IPS-15b (cell line): ENCODE measurements at regions not wholly inside any gene's neighbourhood (a gene's known extent, or its start where the extent isn't known, plus 50 kb on each side); places are given as distances from the start of the nearest gene placed in this dataset.
"Not testable (repeated sequence)": the region's sequence is repeated elsewhere in the genome, so short reads cannot be mapped to it uniquely, and the experiment has no call there.

Source experiments
- H3K27me3 ChIP-seq: one replicate; pipeline ENCODE4 v1.6.1; 2013; ENCODE audit warnings: low read length; ENCODE audit not compliant: control insufficient read depth, insufficient read depth
- H3K36me3 ChIP-seq: one replicate; pipeline ENCODE4 v1.6.1; 2013; ENCODE audit warnings: low read length; ENCODE audit not compliant: control insufficient read depth, insufficient read depth
- H3K4me1 ChIP-seq: one replicate; pipeline ENCODE4 v1.6.1; 2013; ENCODE audit warnings: mild to moderate bottlenecking, low read length; ENCODE audit not compliant: control insufficient read depth, insufficient read depth
- H3K4me3 ChIP-seq: one replicate; pipeline ENCODE4 v1.5.1; 2013; ENCODE audit warnings: low read depth, low read length
- H3K9ac ChIP-seq: one replicate; pipeline ENCODE4 v1.6.1; 2013; ENCODE audit warnings: low read depth, mild to moderate bottlenecking, low read length
- H3K9me3 ChIP-seq: one replicate; pipeline ENCODE4 v1.6.1; 2013; ENCODE audit warnings: mild to moderate bottlenecking, low read length; ENCODE audit not compliant: control insufficient read depth, insufficient read depth

- Histone ChIP-seq H3K36me3 (no peaks in the 10 kb centered on the region), H3K4me3 (no peak overlapping the region), H3K9me3 (no peaks in the 10 kb centered on the region)
Observed at GRCh38 chr6:164996838-164997237, 312.6 kb downstream of the C6orf118 start.

GRCh38 chr6:164991573-164991972, 317.8 kb downstream of the C6orf118 start:
- no peaks in the 10 kb centered on the region for H3K36me3 ChIP-seq
- no peaks in the 10 kb centered on the region for H3K4me1 ChIP-seq
- no peak overlapping the region for H3K9ac ChIP-seq
- H3K4me3 ChIP-seq, result no peak overlapping the region
- no peaks in the 10 kb centered on the region for H3K27me3 ChIP-seq
- no peaks in the 10 kb centered on the region for H3K9me3 ChIP-seq

More at GRCh38 chr6:164996838-164997237, 312.6 kb downstream of the C6orf118 start:
- Histone ChIP-seq H3K9ac (no peak overlapping the region), H3K27me3 (no peaks in the 10 kb centered on the region), H3K4me1 (no peaks in the 10 kb centered on the region)

GRCh38 chr6:164990901-164991300, 318.5 kb downstream of the C6orf118 start:
- H3K27me3 ChIP-seq, result no peaks in the 10 kb centered on the region
- no peaks in the 10 kb centered on the region for H3K9me3 ChIP-seq
- no peaks in the 10 kb centered on the region for H3K4me1 ChIP-seq
- H3K4me3 ChIP-seq, result no peak overlapping the region
- H3K9ac ChIP-seq, result no peak overlapping the region
- no peaks in the 10 kb centered on the region for H3K36me3 ChIP-seq

GRCh38 chr6:164982389-164982788, 327.0 kb downstream of the C6orf118 start:
- no peaks in the 10 kb centered on the region for H3K36me3 ChIP-seq
- no peak overlapping the region for H3K9ac ChIP-seq
- no peak overlapping the region for H3K4me3 ChIP-seq
- H3K9me3 ChIP-seq, result no peaks in the 10 kb centered on the region
- no peaks in the 10 kb centered on the region for H3K4me1 ChIP-seq
- no peaks in the 10 kb centered on the region for H3K27me3 ChIP-seq

- H3K9me3 ChIP-seq, result no peaks in the 10 kb centered on the region
Observed at GRCh38 chr6:164967102-164967501, 342.3 kb downstream of the C6orf118 start.

GRCh38 chr6:164962805-164963204, 346.6 kb downstream of the C6orf118 start:
- no peaks in the 10 kb centered on the region for H3K36me3 ChIP-seq
- H3K4me3 ChIP-seq, result no peak overlapping the region
- no peaks in the 10 kb centered on the region for H3K9me3 ChIP-seq
- no peaks in the 10 kb centered on the region for H3K4me1 ChIP-seq
- H3K9ac ChIP-seq, result no peak overlapping the region
- no peaks in the 10 kb centered on the region for H3K27me3 ChIP-seq

More at GRCh38 chr6:164967102-164967501, 342.3 kb downstream of the C6orf118 start:
- Histone ChIP-seq H3K9ac (no peak overlapping the region), H3K4me3 (no peak overlapping the region), H3K4me1 (peaks cover 2% of the 10 kb centered on the region), H3K36me3 (no peaks in the 10 kb centered on the region), H3K27me3 (no peaks in the 10 kb centered on the region)

GRCh38 chr6:164947164-164947563, 362.2 kb downstream of the C6orf118 start:
- H3K4me3 ChIP-seq, result no peak overlapping the region
- no peak overlapping the region for H3K9ac ChIP-seq
- H3K9me3 ChIP-seq, result no peaks in the 10 kb centered on the region
- H3K27me3 ChIP-seq, result no peaks in the 10 kb centered on the region
- no peaks in the 10 kb centered on the region for H3K4me1 ChIP-seq
- H3K36me3 ChIP-seq, result no peaks in the 10 kb centered on the region

GRCh38 chr6:164942271-164942670, 367.1 kb downstream of the C6orf118 start:
- H3K9me3 ChIP-seq, result no peaks in the 10 kb centered on the region
- no peaks in the 10 kb centered on the region for H3K4me1 ChIP-seq
- no peaks in the 10 kb centered on the region for H3K27me3 ChIP-seq
- no peaks in the 10 kb centered on the region for H3K36me3 ChIP-seq
- no peak overlapping the region for H3K4me3 ChIP-seq
- no peak overlapping the region for H3K9ac ChIP-seq

GRCh38 chr6:164933238-164933794, 376.1 kb downstream of the C6orf118 start:
- H3K9me3 ChIP-seq, H3K4me3 ChIP-seq, H3K9ac ChIP-seq, H3K27me3 ChIP-seq, H3K4me1 ChIP-seq, H3K36me3 ChIP-seq: not testable (repeated sequence)

GRCh38 chr6:164929408-164929977, 379.9 kb downstream of the C6orf118 start:
- Histone ChIP-seq H3K4me3 (no peak overlapping the region), H3K9me3 (no peaks in the 10 kb centered on the region), H3K27me3 (no peaks in the 10 kb centered on the region), H3K9ac (no peak overlapping the region), H3K36me3 (no peaks in the 10 kb centered on the region), H3K4me1 (no peaks in the 10 kb centered on the region)

GRCh38 chr6:164928728-164929407, 380.5 kb downstream of the C6orf118 start:
- H3K27me3 ChIP-seq, result no peaks in the 10 kb centered on the region
- no peaks in the 10 kb centered on the region for H3K4me1 ChIP-seq
- H3K4me3 ChIP-seq, result no peak overlapping the region
- H3K9me3 ChIP-seq, result no peaks in the 10 kb centered on the region
- no peaks in the 10 kb centered on the region for H3K36me3 ChIP-seq
- no peak overlapping the region for H3K9ac ChIP-seq

- Histone ChIP-seq H3K36me3 (no peaks in the 10 kb centered on the region), H3K9me3 (no peaks in the 10 kb centered on the region), H3K4me3 (no peak overlapping the region), H3K9ac (no peak overlapping the region), H3K27me3 (no peaks in the 10 kb centered on the region), H3K4me1 (no peaks in the 10 kb centered on the region)
Observed at GRCh38 chr6:164928057-164928727, 381.2 kb downstream of the C6orf118 start.
